Ishikawa (cell line): ENCODE measurements at regions not wholly inside any gene's neighbourhood (a gene's known extent, or its start where the extent isn't known, plus 50 kb on each side); places are given as distances from the start of the nearest gene placed in this dataset.

Experiments used
- CEBPB ChIP-seq: IDR thresholded peaks from 2 replicates; pipeline ENCODE4 v1.6.1; 2012
- CREB1 ChIP-seq: IDR thresholded peaks from 2 replicates; pipeline ENCODE4 v1.6.1; 2012; ENCODE audit warnings: low read depth
- EGR1 ChIP-seq: IDR thresholded peaks from 2 replicates; pipeline ENCODE4 v1.6.1; 2012
- EP300 ChIP-seq: IDR thresholded peaks from 2 replicates; pipeline ENCODE4 v1.6.1; 2012; ENCODE audit warnings: borderline replicate concordance
- FOXM1 ChIP-seq: IDR thresholded peaks from 2 replicates; pipeline ENCODE4 v1.6.1; 2012; ENCODE audit warnings: low read depth, borderline replicate concordance
- NFIC ChIP-seq: IDR thresholded peaks from 2 replicates; pipeline ENCODE4 v1.6.1; 2012
- RAD21 ChIP-seq: IDR thresholded peaks from 2 replicates; pipeline ENCODE4 v1.6.1; 2012; ENCODE audit warnings: low read depth
- TAF1 ChIP-seq: IDR thresholded peaks from 2 replicates; pipeline ENCODE4 v1.6.1; 2012; ENCODE audit warnings: low read depth, mild to moderate bottlenecking
- TCF12 ChIP-seq: IDR thresholded peaks from 2 replicates; pipeline ENCODE4 v1.6.1; 2012; ENCODE audit warnings: low read depth
- TEAD4 ChIP-seq: IDR thresholded peaks from 2 replicates; pipeline ENCODE4 v1.6.1; 2012
- YY1 ChIP-seq: IDR thresholded peaks from 2 replicates; pipeline ENCODE4 v1.6.1; 2012; ENCODE audit warnings: low read depth
- ZBTB7A ChIP-seq: IDR thresholded peaks from 2 replicates; pipeline ENCODE4 v1.6.1; 2012; ENCODE audit warnings: low read depth
- TF ChIP-seq, protein P1 (sequence below): IDR thresholded peaks from 2 replicates; pipeline ENCODE4 v1.6.1; 2012
- TF ChIP-seq, protein P2 (sequence below): IDR thresholded peaks from 2 replicates; pipeline ENCODE4 v1.6.1; 2012; ENCODE audit warnings: low read depth, mild to moderate bottlenecking
- TF ChIP-seq, protein P3 (sequence below): IDR thresholded peaks from 2 replicates; pipeline ENCODE4 v1.6.1; 2012

DNA sequence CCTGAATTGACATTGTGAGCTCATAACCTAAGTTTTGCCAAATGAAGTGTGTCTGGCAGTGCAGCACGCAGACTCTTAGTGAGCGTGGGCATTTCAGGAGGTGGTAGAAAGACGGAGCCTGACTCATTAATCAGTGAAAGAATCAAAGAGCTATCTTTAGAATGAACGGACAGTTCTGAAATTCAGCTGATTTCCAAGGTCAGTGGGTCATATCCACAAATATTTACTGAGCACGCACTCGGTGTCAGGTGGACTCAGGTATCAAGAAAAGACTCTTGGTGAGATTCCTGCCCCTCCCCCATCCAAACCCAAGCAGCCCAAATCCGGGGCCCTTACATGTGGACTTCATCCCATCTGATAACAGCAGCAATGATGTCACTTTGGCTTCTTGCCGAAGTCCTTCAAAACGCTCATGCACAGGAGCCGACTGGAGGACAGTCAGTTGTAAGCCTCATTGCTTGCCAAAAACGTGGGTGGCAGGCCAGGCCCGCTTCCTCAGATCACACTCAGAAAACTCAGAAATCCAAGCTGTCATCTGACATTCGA is 185.8 kb downstream of the HS3ST3A1 start:
- TF ChIP-seq YY1 (no peak), NFIC (no peak), CEBPB (no peak)
- TF ChIP-seq, protein P1, sequence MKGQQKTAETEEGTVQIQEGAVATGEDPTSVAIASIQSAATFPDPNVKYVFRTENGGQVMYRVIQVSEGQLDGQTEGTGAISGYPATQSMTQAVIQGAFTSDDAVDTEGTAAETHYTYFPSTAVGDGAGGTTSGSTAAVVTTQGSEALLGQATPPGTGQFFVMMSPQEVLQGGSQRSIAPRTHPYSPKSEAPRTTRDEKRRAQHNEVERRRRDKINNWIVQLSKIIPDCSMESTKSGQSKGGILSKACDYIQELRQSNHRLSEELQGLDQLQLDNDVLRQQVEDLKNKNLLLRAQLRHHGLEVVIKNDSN, result no peak

DNA sequence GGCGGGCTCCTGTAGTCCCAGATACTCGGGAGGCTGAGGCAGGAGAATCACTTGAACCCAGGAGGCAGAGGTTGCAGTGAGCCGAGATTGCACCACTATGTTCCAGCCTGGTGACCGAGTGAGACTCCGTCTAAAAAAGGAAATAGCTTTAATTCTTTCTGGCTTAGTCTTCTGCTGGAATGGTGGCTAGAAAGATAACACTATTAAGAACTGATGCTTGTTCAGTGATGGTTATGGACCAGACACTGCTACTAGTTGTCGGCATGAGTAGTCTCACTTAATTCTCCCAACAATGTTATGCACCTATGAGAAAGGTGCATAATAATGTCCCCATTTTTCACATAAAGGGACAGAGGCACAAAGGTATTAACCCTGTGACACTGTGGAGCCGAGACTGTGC is 188.7 kb downstream of the HS3ST3A1 start:
- TF ChIP-seq YY1, result no peak
- TF ChIP-seq ZBTB7A, result no peak
- TF ChIP-seq RAD21, result no peak
- TF ChIP-seq, protein P2, sequence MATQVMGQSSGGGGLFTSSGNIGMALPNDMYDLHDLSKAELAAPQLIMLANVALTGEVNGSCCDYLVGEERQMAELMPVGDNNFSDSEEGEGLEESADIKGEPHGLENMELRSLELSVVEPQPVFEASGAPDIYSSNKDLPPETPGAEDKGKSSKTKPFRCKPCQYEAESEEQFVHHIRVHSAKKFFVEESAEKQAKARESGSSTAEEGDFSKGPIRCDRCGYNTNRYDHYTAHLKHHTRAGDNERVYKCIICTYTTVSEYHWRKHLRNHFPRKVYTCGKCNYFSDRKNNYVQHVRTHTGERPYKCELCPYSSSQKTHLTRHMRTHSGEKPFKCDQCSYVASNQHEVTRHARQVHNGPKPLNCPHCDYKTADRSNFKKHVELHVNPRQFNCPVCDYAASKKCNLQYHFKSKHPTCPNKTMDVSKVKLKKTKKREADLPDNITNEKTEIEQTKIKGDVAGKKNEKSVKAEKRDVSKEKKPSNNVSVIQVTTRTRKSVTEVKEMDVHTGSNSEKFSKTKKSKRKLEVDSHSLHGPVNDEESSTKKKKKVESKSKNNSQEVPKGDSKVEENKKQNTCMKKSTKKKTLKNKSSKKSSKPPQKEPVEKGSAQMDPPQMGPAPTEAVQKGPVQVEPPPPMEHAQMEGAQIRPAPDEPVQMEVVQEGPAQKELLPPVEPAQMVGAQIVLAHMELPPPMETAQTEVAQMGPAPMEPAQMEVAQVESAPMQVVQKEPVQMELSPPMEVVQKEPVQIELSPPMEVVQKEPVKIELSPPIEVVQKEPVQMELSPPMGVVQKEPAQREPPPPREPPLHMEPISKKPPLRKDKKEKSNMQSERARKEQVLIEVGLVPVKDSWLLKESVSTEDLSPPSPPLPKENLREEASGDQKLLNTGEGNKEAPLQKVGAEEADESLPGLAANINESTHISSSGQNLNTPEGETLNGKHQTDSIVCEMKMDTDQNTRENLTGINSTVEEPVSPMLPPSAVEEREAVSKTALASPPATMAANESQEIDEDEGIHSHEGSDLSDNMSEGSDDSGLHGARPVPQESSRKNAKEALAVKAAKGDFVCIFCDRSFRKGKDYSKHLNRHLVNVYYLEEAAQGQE, result no peak
- no peak for TF ChIP-seq NFIC
- TF ChIP-seq, protein P3, sequence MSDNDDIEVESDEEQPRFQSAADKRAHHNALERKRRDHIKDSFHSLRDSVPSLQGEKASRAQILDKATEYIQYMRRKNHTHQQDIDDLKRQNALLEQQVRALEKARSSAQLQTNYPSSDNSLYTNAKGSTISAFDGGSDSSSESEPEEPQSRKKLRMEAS, result no peak
- TF ChIP-seq CREB1, result no peak
- TF ChIP-seq, protein P1, result no peak
- no peak for TF ChIP-seq FOXM1
- no peak for TF ChIP-seq EP300

DNA sequence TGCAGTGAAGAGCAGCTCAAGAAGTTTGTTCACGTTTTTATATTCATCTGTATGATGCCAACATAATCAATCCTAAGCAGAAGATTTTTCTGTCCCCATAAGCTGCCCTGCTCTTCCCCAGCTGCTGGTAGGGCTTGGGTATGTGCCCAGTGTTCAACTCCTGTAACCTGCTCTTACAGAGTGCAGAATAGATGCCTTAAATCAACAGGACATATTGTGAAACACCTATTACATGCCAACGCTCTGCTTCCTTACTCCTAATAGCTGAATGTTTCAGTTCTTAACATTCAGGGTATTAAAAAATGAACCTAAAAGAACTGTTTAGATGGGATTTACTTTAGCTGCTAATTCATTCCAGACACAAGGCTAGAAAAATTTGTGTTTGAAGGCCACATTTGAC is 190.9 kb downstream of the HS3ST3A1 start:
- TF ChIP-seq EGR1 (no peak), TEAD4 (no peak)

DNA sequence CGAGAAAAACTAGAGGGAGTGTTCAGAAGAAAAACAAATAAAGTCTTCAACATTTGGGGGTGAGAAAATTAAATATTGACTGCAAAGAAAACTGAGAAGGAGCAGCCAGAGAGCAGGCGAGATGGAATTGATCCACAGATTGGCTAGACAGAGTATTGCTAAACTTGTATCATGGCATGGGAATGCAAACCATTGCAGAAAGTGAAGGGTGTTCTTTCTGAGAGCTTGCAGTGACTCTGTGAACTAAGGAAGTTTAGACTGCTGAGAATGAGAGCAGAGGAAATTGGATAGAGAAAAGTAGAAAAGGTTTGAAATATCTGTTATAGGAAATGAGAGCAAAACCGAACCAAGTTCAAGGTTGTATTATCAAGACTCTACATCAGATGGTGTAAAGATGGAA is 191.5 kb downstream of the HS3ST3A1 start:
- no peak for TF ChIP-seq YY1
- TF ChIP-seq EGR1, result no peak
- TF ChIP-seq CEBPB, result no peak
- TF ChIP-seq TAF1, result no peak
- TF ChIP-seq CREB1, result no peak
- no peak for TF ChIP-seq EP300
- TF ChIP-seq, protein P3, result no peak
- TF ChIP-seq, protein P2, result no peak
- no peak for TF ChIP-seq ZBTB7A

DNA sequence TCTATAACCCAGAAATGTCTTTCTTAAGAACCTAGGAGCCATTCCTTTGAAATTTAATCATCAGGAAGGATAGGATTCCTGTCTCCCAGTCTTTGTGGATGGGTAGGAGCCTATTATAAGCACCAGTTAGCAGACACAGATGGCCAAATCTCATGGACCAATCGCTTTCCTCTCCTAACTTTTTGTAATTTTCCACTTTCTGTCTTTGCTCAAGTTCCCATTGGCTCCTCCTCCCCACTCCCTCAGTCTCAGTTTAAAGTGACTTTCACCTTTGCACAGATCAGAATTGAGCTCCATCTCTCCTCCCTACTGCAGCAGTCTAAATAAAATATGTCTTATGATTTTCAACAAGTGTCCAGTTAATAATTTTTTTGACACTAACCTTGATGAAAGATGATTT is 192.3 kb downstream of the HS3ST3A1 start:
- TF ChIP-seq RAD21 (no peak), EGR1 (no peak), FOXM1 (no peak)

DNA sequence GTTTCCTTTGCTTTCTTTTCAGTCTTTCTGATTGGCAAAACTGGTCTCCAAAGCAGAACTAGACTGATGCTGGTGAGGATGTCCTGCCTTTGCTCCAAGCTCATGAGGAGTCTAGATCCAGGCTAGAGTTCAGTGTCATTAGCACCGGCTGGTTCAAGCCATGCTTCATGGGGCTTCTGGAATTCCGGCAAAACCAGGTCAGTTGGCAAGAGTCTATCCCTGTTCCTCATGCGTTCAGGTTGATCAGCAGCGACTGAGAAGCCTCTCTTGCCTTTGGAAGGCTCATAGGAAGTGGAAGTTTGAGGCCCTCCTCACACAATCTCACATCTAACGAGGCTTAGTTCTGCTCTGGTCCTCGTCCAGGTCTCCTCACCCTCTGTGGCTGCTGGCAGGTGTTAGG is 194.3 kb downstream of the HS3ST3A1 start:
- no peak for TF ChIP-seq ZBTB7A
- no peak for TF ChIP-seq EGR1
- TF ChIP-seq, protein P2, result no peak
- TF ChIP-seq, protein P3, result no peak
- TF ChIP-seq TEAD4, result no peak
- no peak for TF ChIP-seq YY1
- TF ChIP-seq FOXM1, result no peak
- no peak for TF ChIP-seq CREB1
- no peak for TF ChIP-seq EP300
- TF ChIP-seq TCF12, result no peak
- no peak for TF ChIP-seq CEBPB
- TF ChIP-seq, protein P1, result no peak
- TF ChIP-seq NFIC, result no peak
- TF ChIP-seq TAF1, result no peak
- TF ChIP-seq RAD21, result no peak
